ENCODE measurements at regions not wholly inside any gene's neighbourhood (a gene's known extent, or its start where the extent isn't known, plus 50 kb on each side); places are given as distances from the start of the nearest gene placed in this dataset.

DNA sequence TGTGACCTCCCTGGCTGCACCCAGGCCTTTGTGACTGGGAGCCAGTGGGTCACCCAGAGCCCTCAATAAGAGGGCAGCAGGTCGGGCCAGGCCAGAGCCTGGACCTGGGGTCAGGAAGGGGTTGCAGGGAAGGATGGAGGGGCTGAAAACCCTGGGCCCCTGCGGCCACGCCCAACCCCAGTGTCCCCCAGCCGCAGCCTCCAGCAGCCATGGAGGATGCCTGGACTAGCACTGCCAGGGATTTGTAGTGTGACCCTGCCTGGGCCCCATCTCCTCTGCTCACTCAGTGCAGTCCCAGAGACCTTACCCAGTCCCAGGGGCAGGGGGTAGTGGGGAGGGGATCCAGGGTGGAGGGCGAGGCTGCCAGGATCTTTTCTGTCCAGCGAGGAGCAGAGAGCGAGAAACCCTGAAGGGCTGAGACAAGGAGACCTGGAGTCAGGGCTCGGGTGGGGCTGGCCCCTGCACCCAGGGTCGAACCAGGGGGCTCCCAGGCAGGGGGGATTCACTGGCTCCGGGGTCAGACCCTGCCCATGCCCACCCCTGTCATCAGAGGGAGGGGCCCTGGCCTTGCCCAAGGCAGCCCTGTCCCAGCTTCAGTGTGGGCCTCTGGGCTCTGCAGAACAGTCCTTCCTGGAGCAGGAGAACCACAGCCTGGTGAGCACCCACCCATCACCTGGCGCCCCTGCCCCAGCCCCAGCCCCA is 187.5 kb downstream of the IGLL1 start:
- Histone ChIP-seq H3K27me3 (no peaks in the 10 kb centered on the region), H3K4me1 (no peaks in the 10 kb centered on the region), H3K36me3 (no peaks in the 10 kb centered on the region), H3K4me3 (no peak overlapping the region), H3K27ac (no peak overlapping the region), H3K9me3 (no peaks in the 10 kb centered on the region)
- intact Hi-C loops (cut with DNase I; ENCODE audit: low total_unique reads) = loop anchor here (10.0 kb wide), 2 partner anchors 142 to 438 kb away; no protein-coding TSS in a partner anchor
- TF ChIP-seq EP300 (IDR thresholded peaks at IDR 0.05) (no peak), POLR2AphosphoS5 (IDR thresholded peaks at IDR 0.05) (no peak), POLR2A (IDR thresholded peaks at IDR 0.05) (no peak)
- TF ChIP-seq, protein P1, sequence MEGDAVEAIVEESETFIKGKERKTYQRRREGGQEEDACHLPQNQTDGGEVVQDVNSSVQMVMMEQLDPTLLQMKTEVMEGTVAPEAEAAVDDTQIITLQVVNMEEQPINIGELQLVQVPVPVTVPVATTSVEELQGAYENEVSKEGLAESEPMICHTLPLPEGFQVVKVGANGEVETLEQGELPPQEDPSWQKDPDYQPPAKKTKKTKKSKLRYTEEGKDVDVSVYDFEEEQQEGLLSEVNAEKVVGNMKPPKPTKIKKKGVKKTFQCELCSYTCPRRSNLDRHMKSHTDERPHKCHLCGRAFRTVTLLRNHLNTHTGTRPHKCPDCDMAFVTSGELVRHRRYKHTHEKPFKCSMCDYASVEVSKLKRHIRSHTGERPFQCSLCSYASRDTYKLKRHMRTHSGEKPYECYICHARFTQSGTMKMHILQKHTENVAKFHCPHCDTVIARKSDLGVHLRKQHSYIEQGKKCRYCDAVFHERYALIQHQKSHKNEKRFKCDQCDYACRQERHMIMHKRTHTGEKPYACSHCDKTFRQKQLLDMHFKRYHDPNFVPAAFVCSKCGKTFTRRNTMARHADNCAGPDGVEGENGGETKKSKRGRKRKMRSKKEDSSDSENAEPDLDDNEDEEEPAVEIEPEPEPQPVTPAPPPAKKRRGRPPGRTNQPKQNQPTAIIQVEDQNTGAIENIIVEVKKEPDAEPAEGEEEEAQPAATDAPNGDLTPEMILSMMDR (IDR thresholded peaks at IDR 0.05) = no peak
- no peak for DNase-seq
- WGBS, 5 donors = 63 to 84% (median 81%) methylated on average over 7 to 11 of the region's 11 CpGs

DNA sequence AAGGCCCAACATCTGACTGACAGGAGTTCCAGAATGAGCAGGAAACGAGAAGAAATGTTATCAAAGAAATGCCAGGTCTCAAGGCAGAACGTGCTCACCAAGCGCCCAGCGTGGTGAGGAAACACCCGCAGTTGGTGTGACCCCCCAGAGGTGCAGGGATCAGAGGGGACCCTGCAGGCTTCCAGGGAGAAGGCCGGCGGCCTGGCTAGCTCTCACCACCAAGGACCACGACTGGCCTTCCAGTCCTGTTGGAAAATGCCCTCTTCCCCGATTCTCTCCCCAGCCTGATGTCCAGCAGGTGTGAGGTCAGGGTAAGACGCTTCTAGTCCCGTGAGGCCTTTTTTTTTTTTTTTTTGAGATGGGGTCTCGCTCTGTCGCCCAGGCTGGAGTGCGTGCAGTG is 189.1 kb downstream of the IGLL1 start:
- no peak for DNase-seq
- Histone ChIP-seq H3K27ac (no peak overlapping the region), H3K4me1 (no peaks in the 10 kb centered on the region), H3K9me3 (no peaks in the 10 kb centered on the region), H3K4me3 (no peak overlapping the region), H3K27me3 (peaks cover 0 to 9% (median 0%) of the 10 kb centered on the region in 3 donors), H3K36me3 (no peaks in the 10 kb centered on the region)
- TF ChIP-seq, protein P1 (IDR thresholded peaks at IDR 0.05) = no peak
- TF ChIP-seq POLR2A (IDR thresholded peaks at IDR 0.05) (no peak), POLR2AphosphoS5 (IDR thresholded peaks at IDR 0.05) (no peak), EP300 (IDR thresholded peaks at IDR 0.05) (no peak)
- intact Hi-C loops (cut with DNase I; ENCODE audit: low total_unique reads) = loop anchor here (10.0 kb wide), 2 partner anchors 144 to 436 kb away; no protein-coding TSS in a partner anchor
- 73 to 86% (median 83%) methylated on average over 14 of the region's 14 CpGs for WGBS, 5 donors

DNA sequence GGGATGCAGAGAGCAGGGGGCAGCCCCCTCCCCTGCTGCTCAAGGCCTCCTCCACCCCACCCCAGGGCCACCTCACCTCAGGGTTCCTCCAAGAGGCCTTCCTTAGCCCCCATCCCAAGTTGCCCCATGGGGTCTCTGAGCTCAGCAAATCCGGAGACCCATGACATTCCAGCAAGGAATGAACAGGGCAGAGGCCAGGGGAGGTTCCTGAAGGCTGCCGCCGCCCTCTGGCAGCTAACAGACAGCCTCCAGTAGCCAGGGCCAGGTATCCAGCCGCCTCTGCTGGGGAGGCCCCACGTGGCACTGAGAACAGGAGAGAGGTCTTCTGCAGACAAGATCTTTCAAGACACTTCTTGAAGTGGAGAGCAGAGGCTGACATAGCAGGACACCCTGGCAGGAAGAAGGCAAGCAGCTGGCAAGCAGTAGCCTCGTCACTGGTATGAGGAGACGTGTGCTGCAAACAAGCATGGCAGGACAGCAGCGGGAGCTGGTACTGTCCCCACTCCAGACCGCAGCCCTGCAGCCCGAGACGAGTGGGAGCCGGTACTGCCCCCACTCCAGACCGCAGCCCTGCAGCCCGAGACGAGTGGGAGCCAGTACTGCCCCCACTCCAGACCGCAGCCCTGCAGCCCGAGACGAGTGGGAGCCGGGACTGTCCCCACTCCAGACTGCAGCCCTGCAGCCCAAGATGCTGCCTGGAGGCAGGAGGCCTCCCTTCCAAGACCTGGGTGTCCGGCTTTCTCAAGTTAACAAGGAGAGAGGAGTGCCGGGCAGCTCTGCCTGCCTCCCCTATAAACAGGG is 190.6 kb downstream of the IGLL1 start:
- 66 to 76% (median 75%) methylated on average over 12 to 21 of the region's 21 CpGs for WGBS, 5 donors
- Histone ChIP-seq H3K9me3 (no peaks in the 10 kb centered on the region), H3K27ac (no peak overlapping the region), H3K36me3 (no peaks in the 10 kb centered on the region), H3K4me1 (peaks cover under 1 to 12% (median 3%) of the 10 kb centered on the region in 4 donors), H3K4me3 (no peak overlapping the region), H3K27me3 (peaks cover 0 to 9% (median 0%) of the 10 kb centered on the region in 3 donors)
- no peak for DNase-seq
- TF ChIP-seq EP300 (IDR thresholded peaks at IDR 0.05) (no peak), POLR2A (IDR thresholded peaks at IDR 0.05) (no peak), POLR2AphosphoS5 (IDR thresholded peaks at IDR 0.05) (no peak)
- TF ChIP-seq, protein P1 (IDR thresholded peaks at IDR 0.05) = no peak
- intact Hi-C loops (cut with DNase I; ENCODE audit: low total_unique reads) = loop anchor here (5.0 to 10.0 kb wide), 3 partner anchors 77 to 435 kb away; no protein-coding TSS in a partner anchor

DNA sequence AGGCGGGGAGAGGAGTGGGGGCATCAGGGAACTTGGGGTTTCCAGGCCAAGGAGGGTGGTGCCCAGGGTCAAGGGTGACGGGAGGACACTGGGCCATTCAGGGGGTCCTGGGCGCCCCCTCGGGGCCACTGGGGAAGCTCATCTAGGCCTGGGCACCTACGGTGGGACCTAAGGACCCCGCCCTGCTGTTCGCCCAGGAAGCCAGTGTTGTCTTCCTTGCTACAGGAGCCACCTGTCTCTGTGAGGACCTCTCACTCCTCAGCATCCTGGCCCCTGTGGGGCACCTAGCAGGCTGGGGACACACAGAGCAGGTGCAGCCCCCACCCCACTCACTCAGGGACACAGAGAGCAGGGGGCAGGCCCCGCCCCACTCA is 191.6 kb downstream of the IGLL1 start:
- intact Hi-C loops (cut with DNase I; ENCODE audit: low total_unique reads) = loop anchor here (5.0 kb wide), 1 partner anchor 76 kb away; no protein-coding TSS in a partner anchor
- Histone ChIP-seq H3K36me3 (no peaks in the 10 kb centered on the region), H3K27me3 (peaks cover 0 to 9% (median 0%) of the 10 kb centered on the region in 3 donors), H3K9me3 (no peaks in the 10 kb centered on the region), H3K27ac (no peak overlapping the region), H3K4me3 (no peak overlapping the region), H3K4me1 (peaks cover 9 to 22% (median 12%) of the 10 kb centered on the region in 4 donors)
- DNase-seq = no peak
- TF ChIP-seq, protein P1 (IDR thresholded peaks at IDR 0.05) = no peak
- no peak for TF ChIP-seq POLR2AphosphoS5 (IDR thresholded peaks at IDR 0.05)
- no peak for TF ChIP-seq POLR2A (IDR thresholded peaks at IDR 0.05)
- TF ChIP-seq EP300 (IDR thresholded peaks at IDR 0.05) = no peak
- 63 to 100% (median 85%) methylated on average over 3 to 8 of the region's 8 CpGs for WGBS, 5 donors

Data from stomach (tissue), 8 donors.